Stimulated activated CD4-positive, alpha-beta T cell treated with anti-CD3 and anti-CD28 coated beads, TNF-alpha, amount 100 ng/mL, for 4 hours (primary cell): ENCODE measurements at regions not wholly inside any gene's neighbourhood (a gene's known extent, or its start where the extent isn't known, plus 50 kb on each side); places are given as distances from the start of the nearest gene placed in this dataset.
"Not testable (repeated sequence)": the region's sequence is repeated elsewhere in the genome, so short reads cannot be mapped to it uniquely, and the experiment has no call there.

Experiments
- DNase-seq, 3 experiments: peaks; one replicate each; pipeline ENCODE4 v3.0.0-alpha.2; 2020; ENCODE audit warnings: low read depth in 3 of 3

DNA sequence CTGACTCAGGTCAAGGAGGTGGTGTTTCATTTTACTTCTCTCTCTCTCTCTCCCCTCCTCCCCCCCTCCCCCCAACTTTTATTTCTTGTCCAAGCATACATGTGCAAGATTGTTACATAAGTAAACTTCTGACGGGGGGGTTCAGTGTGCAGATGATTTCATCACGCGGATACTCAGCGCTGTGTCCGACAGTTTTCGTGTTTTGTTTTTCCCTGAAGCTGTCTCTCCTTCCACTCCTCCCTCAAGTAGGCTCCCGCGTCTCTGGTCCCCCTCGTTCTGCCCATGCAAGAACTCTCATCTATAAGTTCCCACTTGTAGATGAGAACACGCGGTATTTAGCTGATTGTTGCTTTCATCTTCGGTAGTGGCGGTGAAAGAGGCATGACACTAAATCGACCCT is 111.0 kb upstream of the ANKRD30BL start:
- DNase-seq = no peak

DNA sequence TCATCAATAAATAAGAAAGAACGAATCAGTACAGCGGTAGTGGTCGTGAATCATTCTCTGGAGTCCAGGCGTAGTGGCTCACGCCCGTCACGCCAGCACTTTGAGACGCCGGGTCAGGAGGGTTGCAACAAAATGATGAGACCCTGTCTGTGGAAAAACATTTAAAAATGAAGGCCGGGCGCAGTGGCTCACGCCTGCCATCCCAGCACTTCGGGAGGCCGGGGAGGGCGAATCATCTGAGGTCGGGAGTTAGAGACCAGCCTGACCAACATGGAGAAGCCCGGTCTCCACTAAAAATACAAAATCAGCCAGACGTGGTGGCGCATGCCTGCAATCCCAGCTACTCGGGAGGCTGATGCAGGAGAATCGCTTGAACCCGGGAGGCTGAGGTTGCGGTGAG is 111.8 kb upstream of the ANKRD30BL start:
- DNase-seq = not testable (repeated sequence)

DNA sequence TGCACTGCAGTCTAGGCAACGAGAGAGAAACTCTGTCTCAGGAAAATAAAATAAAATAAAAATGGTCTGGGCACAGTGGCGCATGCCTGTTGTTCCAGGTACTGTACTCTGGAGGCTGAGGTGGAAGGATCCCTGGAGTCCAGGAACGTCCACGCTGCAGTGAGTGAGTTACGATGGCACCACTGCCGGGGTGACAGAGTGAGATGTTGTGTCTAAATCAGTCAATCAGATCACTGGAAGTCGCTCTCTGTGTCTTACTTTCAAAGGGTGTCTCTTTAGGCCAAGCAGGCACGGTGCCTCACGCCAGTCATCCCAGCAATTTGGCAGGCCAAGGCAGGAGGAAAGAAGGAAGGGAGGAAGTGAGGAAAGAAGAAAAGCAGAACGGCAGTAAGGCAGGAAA is 112.2 kb upstream of the ANKRD30BL start:
- no peak for DNase-seq

DNA sequence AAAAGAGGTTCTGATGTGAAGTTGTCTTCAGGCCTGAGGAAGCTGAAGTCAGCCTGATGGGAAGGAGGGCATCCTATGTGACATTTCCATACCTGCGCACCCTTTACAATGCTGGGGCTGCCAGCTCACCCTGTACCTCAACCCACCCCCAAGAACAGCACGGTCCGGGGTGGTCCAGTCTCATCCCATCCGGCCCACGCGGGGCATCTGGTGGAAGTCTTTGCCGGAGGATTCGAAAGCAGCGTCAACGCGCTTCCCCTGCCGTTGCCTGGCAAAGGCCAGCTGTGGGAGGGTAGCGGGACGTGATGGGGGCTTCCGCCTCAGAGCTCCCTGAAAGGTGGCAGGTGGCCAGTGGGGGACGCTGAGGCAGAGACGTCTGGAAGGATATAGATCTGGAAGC is 113.6 kb upstream of the ANKRD30BL start:
- no peak for DNase-seq

DNA sequence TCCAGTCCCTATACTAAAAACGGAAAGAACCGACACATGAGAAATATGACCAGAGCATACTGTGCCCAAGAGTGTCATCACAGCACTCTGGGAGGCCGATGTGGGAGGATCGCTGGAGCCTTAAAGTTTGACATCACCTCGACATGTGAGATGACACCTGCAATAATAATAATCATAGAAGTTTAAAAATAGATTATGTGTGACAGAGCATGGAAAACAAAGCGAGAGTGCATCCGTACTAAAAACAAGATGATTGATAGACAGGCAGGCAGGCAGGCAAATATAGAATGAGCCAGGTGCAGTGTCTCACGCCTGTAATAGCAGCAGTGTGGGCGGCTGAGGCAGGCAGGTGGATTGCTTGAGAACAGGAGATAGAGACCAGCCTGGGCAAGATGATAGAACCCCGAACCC is 114.8 kb upstream of the ANKRD30BL start:
- no peak for DNase-seq

DNA sequence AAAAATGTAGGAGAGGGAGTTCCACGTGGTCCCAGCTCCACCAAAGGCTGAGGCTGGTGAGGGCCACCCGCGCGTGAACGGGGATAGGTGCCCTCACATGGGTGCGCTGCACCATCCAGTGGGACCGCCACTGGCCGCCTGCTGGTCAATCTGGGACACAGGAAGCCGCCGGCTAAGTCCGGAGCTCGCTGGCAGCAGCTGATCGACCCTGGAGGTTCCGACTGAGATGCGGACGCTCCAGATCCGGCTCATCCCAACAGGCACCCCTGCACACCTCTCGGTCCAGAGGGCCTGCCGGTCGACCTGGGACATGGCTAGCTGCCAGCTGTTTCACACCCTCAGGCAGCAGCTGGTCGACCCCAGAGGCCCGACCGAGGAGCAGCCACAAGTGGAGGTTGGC is 116.5 kb upstream of the ANKRD30BL start:
- DNase-seq = no peak

DNA sequence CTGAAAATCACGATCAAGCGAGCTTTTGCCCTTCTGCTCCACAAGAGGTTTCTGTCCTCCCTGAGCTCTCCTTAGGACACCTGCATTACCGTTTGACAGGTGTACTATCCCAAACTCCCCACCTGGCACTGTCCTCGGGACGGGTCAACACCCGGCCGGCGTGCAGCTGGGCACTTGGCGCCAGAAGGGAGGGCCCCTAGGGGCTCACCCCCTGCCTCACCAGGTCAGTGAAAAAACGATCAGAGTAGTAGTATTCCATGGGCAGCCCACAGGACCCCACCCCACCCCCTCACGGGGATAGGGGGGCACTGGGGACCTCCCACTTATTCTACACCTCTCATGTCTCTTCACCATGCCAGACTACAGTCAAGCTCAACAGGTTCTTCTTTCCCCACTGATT is 117.6 kb upstream of the ANKRD30BL start:
- DNase-seq = no peak

DNA sequence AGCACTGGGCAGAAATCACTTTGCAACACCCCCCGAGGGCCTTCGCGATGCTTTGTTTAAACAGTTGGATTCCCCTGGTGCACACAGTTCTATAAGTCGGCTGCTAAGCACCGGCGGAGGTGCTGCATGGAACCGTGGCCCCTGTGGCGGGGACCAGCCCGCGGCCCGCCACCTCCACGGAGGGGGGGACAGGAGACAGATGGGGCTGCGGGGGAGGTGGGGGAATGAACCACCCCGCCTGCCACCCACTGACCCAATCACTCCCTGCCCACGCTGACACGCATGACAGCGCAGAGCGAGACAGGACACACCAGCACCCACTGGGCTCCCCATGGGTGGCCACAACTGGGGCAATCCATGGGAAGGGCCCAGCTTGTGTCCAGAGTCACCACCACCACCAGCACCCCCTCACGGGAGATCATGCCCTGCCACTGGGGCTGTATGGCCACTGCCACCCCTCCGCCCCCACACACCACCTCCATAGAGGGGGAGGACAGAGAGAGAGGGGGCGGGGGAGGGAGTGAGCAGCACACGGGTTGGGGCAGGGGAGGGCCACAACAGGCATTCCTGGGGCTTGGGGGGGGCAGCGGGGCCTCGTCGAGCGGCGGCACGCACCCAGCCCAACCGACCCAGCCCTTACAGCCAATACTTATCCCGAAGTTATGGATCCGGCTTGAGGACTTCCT is 118.3 kb upstream of the ANKRD30BL start:
- no peak for DNase-seq

DNA sequence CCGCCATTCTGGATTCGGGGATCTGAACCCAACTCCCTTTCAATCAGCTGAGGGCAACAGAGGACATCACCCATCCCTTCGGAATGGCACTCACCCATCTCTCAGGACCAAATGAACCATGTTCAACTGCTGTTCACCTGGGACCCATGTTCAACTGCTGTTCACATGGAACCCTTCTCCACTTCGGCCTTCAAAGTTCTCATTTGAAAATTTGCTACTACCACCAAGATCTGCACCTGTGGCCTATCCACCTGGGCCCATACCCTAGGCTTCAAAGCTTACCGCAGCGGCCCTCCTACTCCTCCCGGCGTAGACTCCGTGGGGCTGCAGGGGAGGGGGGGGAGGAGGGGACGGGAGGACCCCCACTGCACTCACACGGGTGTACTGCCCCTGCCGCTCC is 119.2 kb upstream of the ANKRD30BL start:
- DNase-seq = no peak

DNA sequence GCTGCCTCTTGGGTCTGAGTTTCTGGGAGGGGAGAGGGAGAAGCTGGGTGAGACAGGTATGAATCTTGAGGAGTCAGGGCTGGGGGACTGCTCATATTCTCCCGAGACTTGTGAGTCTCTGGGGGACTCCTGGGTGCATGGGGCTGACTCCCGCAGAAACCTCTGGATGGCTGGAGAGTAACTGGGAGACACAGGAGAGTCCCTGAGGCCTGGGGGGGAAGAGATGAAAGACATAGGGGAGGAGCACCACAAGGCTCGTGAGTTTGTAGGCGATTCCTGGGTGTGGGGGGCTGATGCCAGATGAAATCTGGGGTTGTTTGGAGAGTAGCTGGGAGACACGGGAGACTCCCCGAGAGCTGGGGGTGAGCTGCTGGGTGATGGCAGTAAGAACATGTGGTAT is 120.4 kb upstream of the ANKRD30BL start:
- DNase-seq = not testable (repeated sequence)

DNA sequence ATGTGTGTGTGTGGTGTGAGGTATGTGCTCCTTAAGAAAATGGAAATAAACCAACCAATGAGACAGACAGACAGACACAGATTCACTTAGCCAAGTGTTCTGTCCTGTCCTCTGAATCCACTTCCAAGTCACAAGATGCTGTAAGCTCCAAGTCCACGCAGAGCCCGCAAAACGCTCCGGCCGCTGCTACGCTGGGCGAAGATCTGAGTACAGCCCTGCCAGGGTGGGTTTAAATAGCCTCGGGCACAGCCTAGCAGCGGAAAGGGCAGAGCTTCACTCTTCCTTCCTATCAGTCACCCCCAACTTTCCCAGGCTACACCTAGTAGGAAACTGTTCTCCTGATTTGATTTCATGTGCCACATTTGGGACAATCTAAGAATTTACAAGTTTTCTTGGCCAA is 121.2 kb upstream of the ANKRD30BL start:
- DNase-seq = no peak

DNA sequence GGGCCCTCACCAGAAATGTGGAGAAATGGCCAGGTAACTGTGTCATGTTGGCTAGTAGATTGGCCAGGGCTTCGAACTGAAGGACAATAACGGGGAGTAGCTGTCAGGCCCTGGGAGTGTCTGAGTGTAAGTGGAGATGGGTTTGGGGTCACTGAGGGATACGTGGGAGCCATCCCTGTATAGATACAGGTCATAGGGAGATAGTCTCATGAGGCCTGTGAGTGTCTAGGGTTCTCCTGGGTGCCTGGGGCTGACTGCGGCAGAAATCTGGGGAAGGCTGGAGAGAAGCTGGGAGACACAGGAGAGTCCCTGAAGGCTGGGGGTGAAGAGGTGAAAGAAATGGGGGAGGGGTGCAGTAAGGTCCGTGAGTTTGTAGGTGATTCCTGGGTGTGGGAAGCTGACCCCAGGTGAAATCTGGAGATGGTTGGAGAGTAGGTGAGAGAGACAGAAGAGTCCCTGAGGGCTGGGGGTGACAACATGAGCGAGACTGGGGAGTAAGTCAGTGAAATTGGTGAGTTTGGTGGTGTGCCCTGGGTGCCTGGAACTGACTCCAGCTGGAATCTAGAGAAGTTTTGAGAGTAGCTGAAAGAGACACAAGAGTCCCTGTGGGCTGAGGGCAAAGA is 124.6 kb upstream of the ANKRD30BL start:
- DNase-seq = not testable (repeated sequence)

DNA sequence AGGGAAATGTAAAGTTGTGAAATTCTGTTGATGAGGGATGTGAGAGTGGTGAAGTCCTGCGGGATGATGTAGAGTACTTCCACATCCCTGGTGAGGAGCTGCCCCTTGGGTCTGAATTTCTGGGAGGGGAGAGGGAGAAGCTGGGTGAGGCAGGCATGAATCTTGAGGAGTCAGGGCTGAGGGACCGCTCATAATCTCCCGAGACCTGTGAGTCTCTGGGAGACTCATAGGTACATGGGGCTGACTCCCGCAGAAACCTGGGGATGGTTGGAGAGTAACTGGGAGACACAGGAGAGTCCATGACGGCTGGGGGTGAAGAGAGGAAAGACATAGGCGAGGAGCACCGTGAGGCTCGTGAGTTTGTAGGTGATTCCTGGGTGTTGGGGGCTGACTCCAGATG is 126.2 kb upstream of the ANKRD30BL start:
- DNase-seq = not testable (repeated sequence)

DNA sequence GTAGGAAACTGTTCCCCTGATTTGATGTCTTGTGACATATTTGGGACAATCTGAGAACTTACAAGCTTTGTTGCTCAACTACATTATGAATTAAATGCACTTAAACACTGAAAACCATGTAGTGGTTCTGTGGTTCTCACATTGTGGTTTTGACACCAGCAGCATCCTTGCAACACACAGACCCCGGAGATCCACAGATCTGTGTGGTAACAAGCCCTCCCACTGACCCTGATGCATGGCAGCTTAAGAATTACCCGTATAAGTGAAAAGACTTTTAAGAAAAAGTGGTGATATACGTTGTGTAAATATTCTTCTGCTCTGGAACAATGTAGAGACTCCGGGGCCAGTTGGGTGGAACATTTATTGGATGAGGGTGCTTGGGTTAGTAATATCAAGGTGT is 127.4 kb upstream of the ANKRD30BL start:
- not testable (repeated sequence) for DNase-seq

DNA sequence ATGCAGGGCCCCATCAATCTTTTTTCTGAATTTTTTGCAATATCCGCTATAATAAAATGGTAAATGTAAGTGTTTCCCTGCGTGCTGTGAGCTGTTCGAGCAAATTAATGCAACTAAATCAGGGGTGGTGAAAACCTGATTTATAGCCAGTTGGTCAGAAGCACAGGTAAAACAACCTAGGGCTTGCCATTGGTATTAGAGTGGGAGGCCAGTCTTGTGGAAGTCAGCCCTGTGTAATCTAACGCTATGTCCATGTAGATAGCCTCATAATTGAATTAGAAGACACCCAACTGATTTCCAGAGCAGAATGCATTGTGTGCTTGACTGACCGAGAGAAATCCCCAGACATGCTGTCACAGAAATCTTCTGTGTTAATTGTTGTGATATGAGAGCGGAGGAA is 126.8 kb upstream of the GPR39 start:
- DNase-seq = not testable (repeated sequence)

DNA sequence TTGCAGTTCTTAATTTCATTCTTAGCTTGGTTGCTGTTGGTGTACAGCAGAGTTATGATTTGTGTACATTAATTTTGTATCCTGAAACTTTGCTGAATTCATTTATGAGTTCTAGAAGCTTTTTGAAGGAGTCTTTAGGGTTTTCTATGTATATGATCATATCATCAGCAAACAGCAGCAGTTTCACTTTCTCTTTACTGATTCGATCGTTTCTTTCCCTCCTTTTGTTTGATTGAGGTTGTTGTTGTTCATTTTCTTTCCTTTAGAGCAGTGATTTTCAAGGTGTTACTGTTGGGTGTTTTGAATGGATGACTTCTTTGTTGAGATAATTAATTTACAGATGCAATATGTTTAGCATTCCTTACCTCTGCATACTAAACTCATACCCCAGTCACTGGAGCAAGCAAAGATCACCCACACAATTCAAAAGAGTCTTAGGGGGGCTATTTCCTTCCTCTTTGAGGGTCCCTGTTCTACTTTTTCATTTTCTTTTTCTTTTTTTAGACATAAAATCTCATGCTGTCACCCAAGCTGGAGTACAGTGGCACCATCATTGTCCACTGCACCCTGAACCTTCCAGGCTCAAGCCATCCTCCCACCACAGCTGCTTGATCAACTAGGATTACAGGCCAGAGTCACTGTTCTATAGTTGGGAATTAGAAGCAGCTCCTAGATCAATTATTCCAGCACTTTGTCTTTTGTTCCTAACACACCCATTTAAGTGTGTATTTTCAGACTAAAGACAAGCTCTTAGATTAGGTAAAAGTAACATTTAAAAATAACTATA is 115.8 kb upstream of the GPR39 start:
- not testable (repeated sequence) for DNase-seq

DNA sequence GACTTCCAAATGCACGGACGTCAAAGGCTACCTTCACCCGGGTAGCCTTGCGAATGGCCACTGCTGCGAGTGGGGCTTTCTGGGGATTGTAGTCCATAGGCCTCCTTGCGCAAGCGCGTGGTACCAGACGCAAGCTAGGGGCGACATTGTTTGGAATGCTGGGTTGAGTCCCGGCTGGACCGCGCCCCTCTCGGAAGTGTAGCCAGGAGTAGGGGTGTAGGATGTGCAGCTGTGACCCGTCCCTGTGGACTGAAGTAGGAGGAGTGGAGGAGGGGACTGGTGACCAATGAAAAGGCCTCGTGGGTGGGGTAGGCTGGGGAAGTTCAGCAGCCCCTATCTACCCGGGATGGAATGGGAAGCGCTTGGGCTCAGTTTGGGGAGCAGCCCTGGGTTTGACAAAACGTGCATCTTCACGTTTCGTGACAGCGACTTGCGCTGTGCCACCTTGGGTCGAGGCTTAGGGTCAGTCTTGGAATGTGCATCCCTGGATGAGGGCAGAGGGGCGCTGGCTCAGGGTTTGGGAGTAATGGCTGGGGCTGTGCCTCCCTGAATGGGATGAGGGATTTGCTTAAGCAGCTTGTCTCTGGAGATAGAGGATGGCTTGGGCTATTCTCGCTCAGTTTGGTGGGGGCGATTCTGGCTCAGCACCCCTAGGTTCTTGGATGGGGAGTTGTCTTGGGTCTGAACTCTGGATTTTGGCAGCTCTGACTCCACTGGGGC is 111.8 kb upstream of the GPR39 start:
- not testable (repeated sequence) for DNase-seq

DNA sequence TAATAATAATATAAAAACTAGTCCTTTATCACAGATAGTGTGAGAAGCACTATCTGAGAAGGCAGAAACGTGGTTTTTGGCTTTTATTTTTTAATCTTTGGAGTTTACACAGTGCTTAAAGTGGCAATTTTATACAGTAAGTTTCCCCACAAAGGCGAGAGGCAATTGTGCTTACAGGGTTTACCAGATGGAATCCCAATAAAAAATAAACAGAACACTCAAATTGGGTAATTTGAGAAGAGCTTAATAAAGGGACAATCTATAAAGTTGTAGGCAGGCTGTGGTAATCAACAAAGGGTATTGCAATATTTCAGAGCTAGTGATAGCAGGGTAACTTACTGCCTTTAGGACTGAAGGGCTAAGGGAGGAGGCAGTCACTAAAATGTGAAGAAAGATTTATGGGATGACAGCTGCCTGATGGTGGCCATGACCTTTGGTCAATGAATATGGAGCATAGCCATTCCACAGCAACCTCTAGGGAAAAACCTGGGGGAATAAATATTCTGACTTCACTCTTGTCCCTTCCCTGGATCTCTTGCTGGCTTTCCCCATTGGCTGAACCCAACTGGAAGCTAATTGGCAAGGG is 108.9 kb upstream of the GPR39 start:
- DNase-seq = not testable (repeated sequence)

DNA sequence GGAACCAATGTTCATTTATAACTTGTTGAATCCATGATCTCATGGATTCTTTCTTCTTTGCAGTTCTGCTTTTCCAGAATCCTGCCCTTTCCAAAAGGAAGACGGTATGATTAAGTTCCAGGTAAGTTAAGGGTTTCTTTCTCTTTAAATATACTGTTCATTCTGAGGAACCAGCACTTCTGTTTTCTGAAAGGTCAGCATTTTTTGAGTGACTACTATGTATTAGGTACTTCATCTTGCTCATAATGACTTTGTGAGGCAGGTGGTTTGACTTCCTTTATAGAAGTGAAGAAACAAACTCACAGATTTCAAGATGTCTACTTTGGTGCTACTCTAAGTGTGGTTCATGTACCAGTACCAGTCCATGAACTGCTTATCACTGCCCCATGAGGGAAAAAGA is 107.4 kb upstream of the GPR39 start:
- DNase-seq = not testable (repeated sequence)

DNA sequence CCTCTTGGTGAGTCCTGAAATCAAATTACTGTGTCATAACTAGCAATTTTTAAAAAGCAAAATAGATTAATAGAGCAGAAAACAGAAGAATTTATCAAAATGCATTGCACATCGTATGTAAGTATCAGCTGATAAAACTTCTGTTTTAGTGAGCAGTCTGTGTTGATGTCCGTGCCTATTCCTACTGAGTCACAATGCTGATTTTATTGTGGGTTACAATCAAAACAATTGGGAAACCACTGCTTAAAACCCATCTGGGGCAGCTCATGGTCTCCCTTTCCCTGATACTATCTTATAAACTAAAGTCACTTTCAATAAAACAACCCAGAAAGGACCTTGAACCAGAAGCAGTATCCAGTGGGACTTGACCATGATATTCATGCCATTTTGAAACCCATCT is 101.1 kb upstream of the GPR39 start:
- DNase-seq = not testable (repeated sequence)

DNA sequence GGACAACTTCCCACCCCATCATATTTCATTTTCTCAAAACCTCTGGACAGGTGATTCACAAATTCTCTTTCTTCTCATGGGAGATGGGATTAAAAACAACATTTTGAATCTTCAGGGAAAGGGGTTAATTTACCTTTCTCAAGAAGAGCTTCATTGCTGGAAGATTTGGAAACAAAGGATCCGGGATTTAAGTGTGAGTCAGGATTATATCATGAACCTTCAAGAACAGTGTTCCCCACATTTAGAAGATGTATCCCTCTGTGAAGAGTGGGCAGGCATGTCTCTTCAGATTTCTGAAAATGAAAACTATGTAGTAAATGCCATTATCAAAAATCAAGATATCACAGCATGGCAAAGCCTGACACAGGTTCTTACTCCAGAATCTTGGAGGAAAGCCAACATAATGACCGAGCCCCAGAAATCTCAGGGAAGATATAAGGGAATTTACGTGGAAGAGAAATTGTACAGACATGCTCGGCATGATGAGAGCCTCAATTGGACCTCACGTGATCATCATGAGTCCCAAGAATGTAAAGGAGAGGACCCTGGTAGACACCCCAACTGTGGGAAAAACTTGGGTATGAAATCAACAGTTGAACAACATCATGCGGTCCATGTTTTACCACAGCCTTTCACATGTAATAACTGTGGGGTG is 99.5 kb upstream of the GPR39 start:
- DNase-seq = not testable (repeated sequence)
